COLO668 (cell line): ENCODE measurements at regions not wholly inside any gene's neighbourhood (a gene's known extent, or its start where the extent isn't known, plus 50 kb on each side); places are given as distances from the start of the nearest gene placed in this dataset.
"Not testable (repeated sequence)": the region's sequence is repeated elsewhere in the genome, so short reads cannot be mapped to it uniquely, and the experiment has no call there.

ENCODE experiments used
- DNase-seq: peaks from one replicate; lab custom pipeline; 2025; ENCODE audit not compliant: unreplicated experiment; lab: John Stamatoyannopoulos, UW

GRCh38 chr22:47366026-47366767, 603.7 kb downstream of the TBC1D22A start:
- no peak for DNase-seq

- DNase-seq = no peak
Measured at GRCh38 chr22:47361247-47361646, 598.8 kb downstream of the TBC1D22A start.

- DNase-seq = no peak
Measured at GRCh38 chr22:47357493-47357892, 595.0 kb downstream of the TBC1D22A start.

GRCh38 chr22:47357086-47357485, 594.6 kb downstream of the TBC1D22A start:
- no peak for DNase-seq

- DNase-seq = no peak
Measured at GRCh38 chr22:47356511-47357011, 594.1 kb downstream of the TBC1D22A start.

GRCh38 chr22:47355776-47356510, 593.5 kb downstream of the TBC1D22A start:
- DNase-seq = no peak

GRCh38 chr22:47355388-47355725, 592.9 kb downstream of the TBC1D22A start:
- DNase-seq = no peak

GRCh38 chr22:47354668-47355387, 592.4 kb downstream of the TBC1D22A start:
- DNase-seq = no peak

GRCh38 chr22:47352920-47353700, 590.7 kb downstream of the TBC1D22A start:
- no peak for DNase-seq

- no peak for DNase-seq
Measured at GRCh38 chr22:47351836-47352579, 589.6 kb downstream of the TBC1D22A start.

GRCh38 chr22:47346287-47346686, 583.8 kb downstream of the TBC1D22A start:
- not testable (repeated sequence) for DNase-seq

- no peak for DNase-seq
Measured at GRCh38 chr22:47345025-47345424, 582.6 kb downstream of the TBC1D22A start.

GRCh38 chr22:47344414-47344813, 582.0 kb downstream of the TBC1D22A start:
- DNase-seq = no peak

GRCh38 chr22:47343611-47344010, 581.2 kb downstream of the TBC1D22A start:
- no peak for DNase-seq

- no peak for DNase-seq
Measured at GRCh38 chr22:47342446-47342845, 580.0 kb downstream of the TBC1D22A start.

GRCh38 chr22:47341464-47341863, 579.0 kb downstream of the TBC1D22A start:
- DNase-seq = no peak

GRCh38 chr22:47340851-47341436, 578.5 kb downstream of the TBC1D22A start:
- no peak for DNase-seq

- peak; percentile 59 for DNase-seq
Measured at GRCh38 chr22:47337161-47337621, 574.7 kb downstream of the TBC1D22A start.

- DNase-seq = no peak
Measured at GRCh38 chr22:47335958-47336357, 573.5 kb downstream of the TBC1D22A start.

GRCh38 chr22:47335460-47335859, 573.0 kb downstream of the TBC1D22A start:
- DNase-seq = no peak
